GM23338 (cell line): ENCODE measurements at regions not wholly inside any gene's neighbourhood (a gene's known extent, or its start where the extent isn't known, plus 50 kb on each side); places are given as distances from the start of the nearest gene placed in this dataset.

Experiments used
- CREB1 ChIP-seq: fragments of 250-450 bp; sonication (Bioruptor Pico); IDR thresholded peaks from 2 replicates; pipeline ENCODE4 v1.5.0; 2020; ENCODE audit warnings: low read depth, mild to moderate bottlenecking, moderate library complexity
- EZH2 ChIP-seq: fragments of 200-600 bp; sonication (generic); IDR thresholded peaks from one replicate; pipeline ENCODE4 v1.8.0; 2017; ENCODE audit warnings: antibody characterized with exemption, mild to moderate bottlenecking, low read depth; ENCODE audit not compliant: unreplicated experiment
- EZH2phosphoT487 ChIP-seq: fragments of 200-600 bp; sonication (generic); IDR thresholded peaks from one replicate; pipeline ENCODE4 v1.8.1; 2018; ENCODE audit warnings: antibody characterized with exemption; ENCODE audit not compliant: unreplicated experiment
- JUNB ChIP-seq: IDR thresholded peaks from one replicate; pipeline ENCODE4 v1.6.1; 2016; ENCODE audit warnings: antibody characterized with exemption; ENCODE audit not compliant: unreplicated experiment
- POLR2AphosphoS5 ChIP-seq: IDR thresholded peaks from 2 replicates; pipeline ENCODE4 v1.6.1; 2016; ENCODE audit warnings: antibody characterized with exemption, low read depth
- STAT1 ChIP-seq: IDR thresholded peaks from one replicate; pipeline ENCODE4 v1.6.1; 2016; ENCODE audit warnings: antibody characterized with exemption; ENCODE audit not compliant: unreplicated experiment
- TF ChIP-seq, protein P1 (sequence below), 2 experiments: fragments of 200-600 bp in 1 of 2; sonication (generic) in 1 of 2; conservative IDR thresholded peaks; 2 replicates each; pipeline versions ENCODE4 v1.5.1 to v1.6.1; 2016 to 2017; ENCODE audit warnings: antibody characterized with exemption in 2 of 2, low read depth in 2 of 2, mild to moderate bottlenecking in 2 of 2, moderate library complexity in 1 of 2
- TF ChIP-seq, protein P2 (sequence below): IDR thresholded peaks from one replicate; pipeline ENCODE4 v1.6.1; 2018; ENCODE audit warnings: antibody characterized with exemption; ENCODE audit not compliant: unreplicated experiment
- TF ChIP-seq, protein P3 (sequence below): fragments of 250-450 bp; sonication (Bioruptor Pico); IDR thresholded peaks from 2 replicates; pipeline ENCODE4 v1.5.0; 2020; ENCODE audit warnings: mild to moderate bottlenecking, moderate library complexity
- TF ChIP-seq, protein P4 (sequence below): IDR thresholded peaks from 2 replicates; pipeline ENCODE4 v1.6.1; 2016; ENCODE audit warnings: antibody characterized with exemption

DNA sequence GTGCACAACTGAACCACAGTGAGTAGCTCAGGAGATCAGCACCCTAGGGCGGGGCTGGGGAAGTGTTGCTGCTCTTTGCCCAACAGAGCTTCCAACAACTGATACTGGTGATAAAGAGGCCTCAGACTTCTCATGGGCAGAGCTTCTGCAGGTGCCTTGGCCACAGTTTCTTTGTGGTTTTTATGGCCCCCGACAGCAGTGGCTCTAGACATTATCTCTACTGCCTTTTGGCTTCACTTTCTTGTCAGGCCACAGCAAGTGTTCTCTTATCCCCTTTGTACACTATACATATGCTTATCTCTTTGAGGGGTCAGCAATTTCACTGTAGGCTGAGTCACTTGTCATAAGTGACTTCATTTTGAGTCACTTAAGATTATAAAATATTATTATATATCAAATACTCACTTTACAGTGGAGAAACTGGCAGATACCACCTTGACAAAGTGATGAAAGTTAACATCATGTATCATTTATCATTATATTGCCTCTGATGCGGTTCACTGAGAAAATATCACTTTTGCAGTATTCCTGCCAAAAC is 90.9 kb upstream of the COX7C start:
- TF ChIP-seq, protein P1, sequence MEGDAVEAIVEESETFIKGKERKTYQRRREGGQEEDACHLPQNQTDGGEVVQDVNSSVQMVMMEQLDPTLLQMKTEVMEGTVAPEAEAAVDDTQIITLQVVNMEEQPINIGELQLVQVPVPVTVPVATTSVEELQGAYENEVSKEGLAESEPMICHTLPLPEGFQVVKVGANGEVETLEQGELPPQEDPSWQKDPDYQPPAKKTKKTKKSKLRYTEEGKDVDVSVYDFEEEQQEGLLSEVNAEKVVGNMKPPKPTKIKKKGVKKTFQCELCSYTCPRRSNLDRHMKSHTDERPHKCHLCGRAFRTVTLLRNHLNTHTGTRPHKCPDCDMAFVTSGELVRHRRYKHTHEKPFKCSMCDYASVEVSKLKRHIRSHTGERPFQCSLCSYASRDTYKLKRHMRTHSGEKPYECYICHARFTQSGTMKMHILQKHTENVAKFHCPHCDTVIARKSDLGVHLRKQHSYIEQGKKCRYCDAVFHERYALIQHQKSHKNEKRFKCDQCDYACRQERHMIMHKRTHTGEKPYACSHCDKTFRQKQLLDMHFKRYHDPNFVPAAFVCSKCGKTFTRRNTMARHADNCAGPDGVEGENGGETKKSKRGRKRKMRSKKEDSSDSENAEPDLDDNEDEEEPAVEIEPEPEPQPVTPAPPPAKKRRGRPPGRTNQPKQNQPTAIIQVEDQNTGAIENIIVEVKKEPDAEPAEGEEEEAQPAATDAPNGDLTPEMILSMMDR (conservative IDR thresholded peaks at IDR 0.05; ENCODE audit: low read depth in 2 of 2) = no peak
- no peak for TF ChIP-seq CREB1 (CRISPR knock-in tag)
- TF ChIP-seq, protein P2, sequence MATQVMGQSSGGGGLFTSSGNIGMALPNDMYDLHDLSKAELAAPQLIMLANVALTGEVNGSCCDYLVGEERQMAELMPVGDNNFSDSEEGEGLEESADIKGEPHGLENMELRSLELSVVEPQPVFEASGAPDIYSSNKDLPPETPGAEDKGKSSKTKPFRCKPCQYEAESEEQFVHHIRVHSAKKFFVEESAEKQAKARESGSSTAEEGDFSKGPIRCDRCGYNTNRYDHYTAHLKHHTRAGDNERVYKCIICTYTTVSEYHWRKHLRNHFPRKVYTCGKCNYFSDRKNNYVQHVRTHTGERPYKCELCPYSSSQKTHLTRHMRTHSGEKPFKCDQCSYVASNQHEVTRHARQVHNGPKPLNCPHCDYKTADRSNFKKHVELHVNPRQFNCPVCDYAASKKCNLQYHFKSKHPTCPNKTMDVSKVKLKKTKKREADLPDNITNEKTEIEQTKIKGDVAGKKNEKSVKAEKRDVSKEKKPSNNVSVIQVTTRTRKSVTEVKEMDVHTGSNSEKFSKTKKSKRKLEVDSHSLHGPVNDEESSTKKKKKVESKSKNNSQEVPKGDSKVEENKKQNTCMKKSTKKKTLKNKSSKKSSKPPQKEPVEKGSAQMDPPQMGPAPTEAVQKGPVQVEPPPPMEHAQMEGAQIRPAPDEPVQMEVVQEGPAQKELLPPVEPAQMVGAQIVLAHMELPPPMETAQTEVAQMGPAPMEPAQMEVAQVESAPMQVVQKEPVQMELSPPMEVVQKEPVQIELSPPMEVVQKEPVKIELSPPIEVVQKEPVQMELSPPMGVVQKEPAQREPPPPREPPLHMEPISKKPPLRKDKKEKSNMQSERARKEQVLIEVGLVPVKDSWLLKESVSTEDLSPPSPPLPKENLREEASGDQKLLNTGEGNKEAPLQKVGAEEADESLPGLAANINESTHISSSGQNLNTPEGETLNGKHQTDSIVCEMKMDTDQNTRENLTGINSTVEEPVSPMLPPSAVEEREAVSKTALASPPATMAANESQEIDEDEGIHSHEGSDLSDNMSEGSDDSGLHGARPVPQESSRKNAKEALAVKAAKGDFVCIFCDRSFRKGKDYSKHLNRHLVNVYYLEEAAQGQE = no peak
- TF ChIP-seq POLR2AphosphoS5 = no peak
- no peak for TF ChIP-seq STAT1
- no peak for TF ChIP-seq EZH2phosphoT487
- TF ChIP-seq EZH2 = no peak
- TF ChIP-seq, protein P3, sequence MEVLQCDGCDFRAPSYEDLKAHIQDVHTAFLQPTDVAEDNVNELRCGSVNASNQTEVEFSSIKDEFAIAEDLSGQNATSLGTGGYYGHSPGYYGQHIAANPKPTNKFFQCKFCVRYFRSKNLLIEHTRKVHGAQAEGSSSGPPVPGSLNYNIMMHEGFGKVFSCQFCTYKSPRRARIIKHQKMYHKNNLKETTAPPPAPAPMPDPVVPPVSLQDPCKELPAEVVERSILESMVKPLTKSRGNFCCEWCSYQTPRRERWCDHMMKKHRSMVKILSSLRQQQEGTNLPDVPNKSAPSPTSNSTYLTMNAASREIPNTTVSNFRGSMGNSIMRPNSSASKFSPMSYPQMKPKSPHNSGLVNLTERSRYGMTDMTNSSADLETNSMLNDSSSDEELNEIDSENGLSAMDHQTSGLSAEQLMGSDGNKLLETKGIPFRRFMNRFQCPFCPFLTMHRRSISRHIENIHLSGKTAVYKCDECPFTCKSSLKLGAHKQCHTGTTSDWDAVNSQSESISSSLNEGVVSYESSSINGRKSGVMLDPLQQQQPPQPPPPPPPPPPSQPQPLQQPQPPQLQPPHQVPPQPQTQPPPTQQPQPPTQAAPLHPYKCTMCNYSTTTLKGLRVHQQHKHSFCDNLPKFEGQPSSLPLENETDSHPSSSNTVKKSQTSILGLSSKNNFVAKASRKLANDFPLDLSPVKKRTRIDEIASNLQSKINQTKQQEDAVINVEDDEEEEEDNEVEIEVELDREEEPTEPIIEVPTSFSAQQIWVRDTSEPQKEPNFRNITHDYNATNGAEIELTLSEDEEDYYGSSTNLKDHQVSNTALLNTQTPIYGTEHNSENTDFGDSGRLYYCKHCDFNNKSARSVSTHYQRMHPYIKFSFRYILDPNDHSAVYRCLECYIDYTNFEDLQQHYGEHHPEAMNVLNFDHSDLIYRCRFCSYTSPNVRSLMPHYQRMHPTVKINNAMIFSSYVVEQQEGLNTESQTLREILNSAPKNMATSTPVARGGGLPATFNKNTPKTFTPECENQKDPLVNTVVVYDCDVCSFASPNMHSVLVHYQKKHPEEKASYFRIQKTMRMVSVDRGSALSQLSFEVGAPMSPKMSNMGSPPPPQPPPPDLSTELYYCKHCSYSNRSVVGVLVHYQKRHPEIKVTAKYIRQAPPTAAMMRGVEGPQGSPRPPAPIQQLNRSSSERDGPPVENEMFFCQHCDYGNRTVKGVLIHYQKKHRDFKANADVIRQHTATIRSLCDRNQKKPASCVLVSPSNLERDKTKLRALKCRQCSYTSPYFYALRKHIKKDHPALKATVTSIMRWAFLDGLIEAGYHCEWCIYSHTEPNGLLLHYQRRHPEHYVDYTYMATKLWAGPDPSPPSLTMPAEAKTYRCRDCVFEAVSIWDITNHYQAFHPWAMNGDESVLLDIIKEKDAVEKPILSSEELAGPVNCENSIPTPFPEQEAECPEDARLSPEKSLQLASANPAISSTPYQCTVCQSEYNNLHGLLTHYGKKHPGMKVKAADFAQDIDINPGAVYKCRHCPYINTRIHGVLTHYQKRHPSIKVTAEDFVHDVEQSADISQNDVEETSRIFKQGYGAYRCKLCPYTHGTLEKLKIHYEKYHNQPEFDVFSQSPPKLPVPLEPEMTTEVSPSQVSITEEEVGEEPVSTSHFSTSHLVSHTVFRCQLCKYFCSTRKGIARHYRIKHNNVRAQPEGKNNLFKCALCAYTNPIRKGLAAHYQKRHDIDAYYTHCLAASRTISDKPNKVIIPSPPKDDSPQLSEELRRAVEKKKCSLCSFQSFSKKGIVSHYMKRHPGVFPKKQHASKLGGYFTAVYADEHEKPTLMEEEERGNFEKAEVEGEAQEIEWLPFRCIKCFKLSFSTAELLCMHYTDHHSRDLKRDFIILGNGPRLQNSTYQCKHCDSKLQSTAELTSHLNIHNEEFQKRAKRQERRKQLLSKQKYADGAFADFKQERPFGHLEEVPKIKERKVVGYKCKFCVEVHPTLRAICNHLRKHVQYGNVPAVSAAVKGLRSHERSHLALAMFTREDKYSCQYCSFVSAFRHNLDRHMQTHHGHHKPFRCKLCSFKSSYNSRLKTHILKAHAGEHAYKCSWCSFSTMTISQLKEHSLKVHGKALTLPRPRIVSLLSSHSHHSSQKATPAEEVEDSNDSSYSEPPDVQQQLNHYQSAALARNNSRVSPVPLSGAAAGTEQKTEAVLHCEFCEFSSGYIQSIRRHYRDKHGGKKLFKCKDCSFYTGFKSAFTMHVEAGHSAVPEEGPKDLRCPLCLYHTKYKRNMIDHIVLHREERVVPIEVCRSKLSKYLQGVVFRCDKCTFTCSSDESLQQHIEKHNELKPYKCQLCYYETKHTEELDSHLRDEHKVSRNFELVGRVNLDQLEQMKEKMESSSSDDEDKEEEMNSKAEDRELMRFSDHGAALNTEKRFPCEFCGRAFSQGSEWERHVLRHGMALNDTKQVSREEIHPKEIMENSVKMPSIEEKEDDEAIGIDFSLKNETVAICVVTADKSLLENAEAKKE (CRISPR knock-in tag) = no peak
- TF ChIP-seq, protein P4, sequence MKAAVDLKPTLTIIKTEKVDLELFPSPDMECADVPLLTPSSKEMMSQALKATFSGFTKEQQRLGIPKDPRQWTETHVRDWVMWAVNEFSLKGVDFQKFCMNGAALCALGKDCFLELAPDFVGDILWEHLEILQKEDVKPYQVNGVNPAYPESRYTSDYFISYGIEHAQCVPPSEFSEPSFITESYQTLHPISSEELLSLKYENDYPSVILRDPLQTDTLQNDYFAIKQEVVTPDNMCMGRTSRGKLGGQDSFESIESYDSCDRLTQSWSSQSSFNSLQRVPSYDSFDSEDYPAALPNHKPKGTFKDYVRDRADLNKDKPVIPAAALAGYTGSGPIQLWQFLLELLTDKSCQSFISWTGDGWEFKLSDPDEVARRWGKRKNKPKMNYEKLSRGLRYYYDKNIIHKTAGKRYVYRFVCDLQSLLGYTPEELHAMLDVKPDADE = no peak
- TF ChIP-seq JUNB = no peak
